ENCODE measurements at regions not wholly inside any gene's neighbourhood (a gene's known extent, or its start where the extent isn't known, plus 50 kb on each side); places are given as distances from the start of the nearest gene placed in this dataset.

DNA sequence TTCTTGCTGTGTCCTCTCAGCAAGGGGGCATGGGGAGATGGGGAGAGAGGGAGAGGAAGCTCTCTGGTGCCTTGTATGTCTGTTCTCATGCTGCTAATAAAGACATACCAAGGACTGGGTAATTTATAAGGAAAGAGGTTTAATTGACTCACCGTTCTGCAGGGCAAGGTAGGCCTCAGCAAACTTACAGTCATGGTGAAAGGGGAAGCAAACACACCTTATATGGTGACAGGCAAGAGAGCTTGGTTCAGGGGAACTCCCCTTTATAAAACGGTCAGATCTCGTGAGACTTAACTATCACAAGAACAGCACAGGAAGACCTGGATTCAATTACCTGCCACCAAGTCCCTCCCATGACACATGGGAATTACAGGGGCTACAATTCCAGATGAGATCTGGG is 464.7 kb upstream of the CELF2 start:
- TF ChIP-seq, protein P1, sequence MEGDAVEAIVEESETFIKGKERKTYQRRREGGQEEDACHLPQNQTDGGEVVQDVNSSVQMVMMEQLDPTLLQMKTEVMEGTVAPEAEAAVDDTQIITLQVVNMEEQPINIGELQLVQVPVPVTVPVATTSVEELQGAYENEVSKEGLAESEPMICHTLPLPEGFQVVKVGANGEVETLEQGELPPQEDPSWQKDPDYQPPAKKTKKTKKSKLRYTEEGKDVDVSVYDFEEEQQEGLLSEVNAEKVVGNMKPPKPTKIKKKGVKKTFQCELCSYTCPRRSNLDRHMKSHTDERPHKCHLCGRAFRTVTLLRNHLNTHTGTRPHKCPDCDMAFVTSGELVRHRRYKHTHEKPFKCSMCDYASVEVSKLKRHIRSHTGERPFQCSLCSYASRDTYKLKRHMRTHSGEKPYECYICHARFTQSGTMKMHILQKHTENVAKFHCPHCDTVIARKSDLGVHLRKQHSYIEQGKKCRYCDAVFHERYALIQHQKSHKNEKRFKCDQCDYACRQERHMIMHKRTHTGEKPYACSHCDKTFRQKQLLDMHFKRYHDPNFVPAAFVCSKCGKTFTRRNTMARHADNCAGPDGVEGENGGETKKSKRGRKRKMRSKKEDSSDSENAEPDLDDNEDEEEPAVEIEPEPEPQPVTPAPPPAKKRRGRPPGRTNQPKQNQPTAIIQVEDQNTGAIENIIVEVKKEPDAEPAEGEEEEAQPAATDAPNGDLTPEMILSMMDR (IDR thresholded peaks at IDR 0.05), result no peak
- no peak for DNase-seq (ENCODE audit: low spot score)
- no peaks in the 10 kb centered on the region for H3K9me3 ChIP-seq
- no peaks in the 10 kb centered on the region for H3K27me3 ChIP-seq
- H3K27ac ChIP-seq, result no peak overlapping the region
- H3K36me3 ChIP-seq, result no peaks in the 10 kb centered on the region
- H3K4me3 ChIP-seq, result no peak overlapping the region
- H3K4me1 ChIP-seq, result no peaks in the 10 kb centered on the region

DNA sequence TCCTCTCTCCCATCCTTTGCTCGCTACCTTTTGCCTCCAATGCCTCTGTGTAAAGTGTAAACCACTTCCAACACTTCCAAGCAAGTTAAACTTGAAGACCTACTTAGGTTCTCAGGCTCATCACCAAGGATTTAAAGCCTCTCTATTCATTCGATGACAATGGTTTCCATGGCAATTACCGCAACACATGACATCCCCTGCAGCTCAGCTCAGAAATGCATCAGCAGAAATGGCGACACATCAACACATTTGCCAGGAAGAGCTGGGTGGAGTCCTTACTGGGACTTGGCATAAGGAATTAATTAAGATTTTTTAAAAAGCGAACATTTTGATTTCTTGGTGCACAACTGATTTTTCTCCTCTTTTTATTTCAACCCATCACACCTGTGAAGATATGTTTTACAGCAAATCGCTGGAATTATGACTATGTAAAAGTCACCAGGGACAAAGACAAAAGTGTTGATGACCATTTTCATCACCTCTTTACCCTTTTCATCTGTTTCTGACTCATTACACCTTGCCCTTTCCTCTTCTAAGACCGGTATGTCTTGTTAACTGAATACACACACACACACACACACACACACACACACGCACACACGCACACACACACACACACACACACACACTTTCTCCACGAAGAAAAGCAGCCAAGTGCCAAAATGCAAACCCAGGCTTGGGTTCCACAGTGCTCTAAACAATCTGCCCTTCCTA is 453.4 kb upstream of the CELF2 start:
- no peaks in the 10 kb centered on the region for H3K36me3 ChIP-seq
- no peak for DNase-seq (ENCODE audit: low spot score)
- H3K27ac ChIP-seq, result no peak overlapping the region
- no peaks in the 10 kb centered on the region for H3K4me1 ChIP-seq
- H3K9me3 ChIP-seq, result no peaks in the 10 kb centered on the region
- no peaks in the 10 kb centered on the region for H3K27me3 ChIP-seq
- TF ChIP-seq, protein P1 (IDR thresholded peaks at IDR 0.05), result no peak
- no peak overlapping the region for H3K4me3 ChIP-seq

DNA sequence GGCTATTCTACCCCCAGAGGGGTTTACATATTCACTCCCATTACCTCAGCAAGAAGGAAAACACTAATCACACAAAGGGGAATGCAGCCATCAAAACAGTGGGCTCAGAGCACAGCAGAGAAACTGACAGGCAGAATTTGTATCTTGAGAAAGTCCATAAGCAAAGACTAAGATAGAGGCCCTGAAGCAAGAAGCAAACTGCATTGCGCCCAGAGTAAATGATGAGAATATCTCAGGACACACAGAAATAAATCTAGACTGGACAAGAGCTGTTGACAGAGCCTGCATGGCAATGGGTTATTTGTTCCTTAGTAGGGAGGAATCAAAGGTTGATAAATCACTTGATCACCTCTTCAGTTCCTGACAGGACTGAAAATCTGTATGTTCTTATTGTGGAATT is 440.7 kb upstream of the CELF2 start:
- no peak for DNase-seq (ENCODE audit: low spot score)
- H3K36me3 ChIP-seq, result no peaks in the 10 kb centered on the region
- TF ChIP-seq, protein P1 (IDR thresholded peaks at IDR 0.05), result no peak
- no peak overlapping the region for H3K4me3 ChIP-seq
- no peak overlapping the region for H3K27ac ChIP-seq
- no peaks in the 10 kb centered on the region for H3K27me3 ChIP-seq
- no peaks in the 10 kb centered on the region for H3K4me1 ChIP-seq
- H3K9me3 ChIP-seq, result no peaks in the 10 kb centered on the region

DNA sequence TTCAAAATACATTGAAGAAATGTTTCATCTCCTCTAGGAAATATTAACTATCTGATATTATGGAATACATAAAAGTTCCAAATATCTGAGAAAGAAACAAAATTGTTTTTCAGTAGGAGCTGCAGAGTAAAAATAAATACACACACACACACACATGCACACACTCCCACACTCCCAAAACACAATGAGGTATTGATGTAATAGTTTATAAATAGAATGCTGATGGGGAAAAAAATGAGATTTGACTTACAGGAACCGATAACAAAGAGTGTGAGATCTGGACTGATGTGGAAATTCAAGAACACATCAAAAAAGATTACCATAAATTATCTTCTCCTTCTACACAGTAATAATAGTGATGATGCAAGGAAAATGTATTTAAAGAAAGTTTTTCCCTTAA is 438.0 kb upstream of the CELF2 start:
- Histone ChIP-seq H3K36me3 (no peaks in the 10 kb centered on the region), H3K4me3 (no peak overlapping the region), H3K27ac (no peak overlapping the region), H3K4me1 (no peaks in the 10 kb centered on the region), H3K27me3 (no peaks in the 10 kb centered on the region), H3K9me3 (no peaks in the 10 kb centered on the region)
- TF ChIP-seq, protein P1 (IDR thresholded peaks at IDR 0.05), result no peak
- no peak for DNase-seq (ENCODE audit: low spot score)

DNA sequence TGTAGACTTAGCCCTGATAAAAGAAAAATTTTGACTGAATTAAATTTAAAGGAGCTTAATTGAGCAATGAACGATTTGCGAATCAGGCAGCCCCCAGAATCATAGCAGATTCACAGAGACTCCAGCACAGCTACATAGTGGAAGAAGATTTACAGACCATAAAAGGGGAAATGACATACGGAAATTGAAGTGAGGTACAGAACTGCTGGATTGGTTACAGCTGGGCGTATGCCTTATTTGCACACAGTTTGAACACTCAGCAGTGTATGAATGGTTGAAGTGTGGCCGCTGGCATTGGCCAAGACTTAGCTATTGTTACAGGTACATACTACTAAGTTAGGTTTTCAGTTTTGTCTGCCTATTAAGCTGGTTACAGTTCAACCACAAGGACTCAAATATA is 433.5 kb upstream of the CELF2 start:
- no peaks in the 10 kb centered on the region for H3K27me3 ChIP-seq
- H3K4me3 ChIP-seq, result no peak overlapping the region
- H3K27ac ChIP-seq, result no peak overlapping the region
- H3K36me3 ChIP-seq, result no peaks in the 10 kb centered on the region
- H3K9me3 ChIP-seq, result no peaks in the 10 kb centered on the region
- no peaks in the 10 kb centered on the region for H3K4me1 ChIP-seq
- TF ChIP-seq, protein P1 (IDR thresholded peaks at IDR 0.05), result no peak
- no peak for DNase-seq (ENCODE audit: low spot score)

Data from right atrium auricular region (tissue), 2 donors.